Right kidney (tissue), 1 donor: ENCODE measurements at regions not wholly inside any gene's neighbourhood (a gene's known extent, or its start where the extent isn't known, plus 50 kb on each side); places are given as distances from the start of the nearest gene placed in this dataset.
A peak's percentile ranks its signal among the peaks of the same experiment; 100 is the strongest.

Experiments used
- DNase-seq: peaks from one replicate; pipeline ENCODE4 v3.0.0-alpha.2; 2016

DNA sequence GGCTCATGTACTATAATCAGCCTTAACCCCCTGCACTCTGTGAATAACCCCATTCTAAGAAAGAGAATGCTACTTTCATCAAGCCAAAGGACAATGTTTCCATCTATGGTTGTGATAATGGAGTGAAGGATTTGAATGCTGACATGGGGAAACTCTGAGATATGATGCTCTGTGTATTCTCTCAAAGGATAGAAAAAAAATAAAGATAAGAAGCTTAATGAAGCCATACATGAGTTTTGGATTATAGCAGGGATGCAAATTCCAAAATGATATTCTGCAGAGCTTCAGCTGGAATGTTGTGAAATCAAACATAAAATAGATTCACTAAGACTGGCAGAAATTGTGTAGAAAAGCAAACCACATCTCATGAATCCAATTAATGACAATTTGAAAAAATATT lies 1074.1 kb downstream of the XPNPEP1 start:
- DNase-seq = no peak

DNA sequence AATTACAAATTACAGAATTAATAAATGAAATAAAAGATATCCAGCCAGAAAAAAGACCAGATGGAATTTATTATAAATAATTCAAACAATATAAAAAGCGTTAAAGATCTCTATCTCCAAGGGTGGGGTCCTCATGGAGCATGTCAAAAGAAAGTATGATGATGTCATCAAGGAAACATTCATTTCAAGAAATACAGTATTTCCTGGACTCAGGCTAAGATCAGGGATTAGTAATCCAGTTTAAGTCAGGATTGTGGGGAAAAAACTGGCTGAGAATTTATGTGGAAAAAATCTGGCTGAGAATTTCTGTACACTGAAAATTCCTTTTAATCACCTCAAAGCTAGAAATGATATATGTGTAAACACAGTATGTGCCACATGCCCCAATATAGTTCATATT lies 1075.3 kb downstream of the XPNPEP1 start:
- DNase-seq = no peak

DNA sequence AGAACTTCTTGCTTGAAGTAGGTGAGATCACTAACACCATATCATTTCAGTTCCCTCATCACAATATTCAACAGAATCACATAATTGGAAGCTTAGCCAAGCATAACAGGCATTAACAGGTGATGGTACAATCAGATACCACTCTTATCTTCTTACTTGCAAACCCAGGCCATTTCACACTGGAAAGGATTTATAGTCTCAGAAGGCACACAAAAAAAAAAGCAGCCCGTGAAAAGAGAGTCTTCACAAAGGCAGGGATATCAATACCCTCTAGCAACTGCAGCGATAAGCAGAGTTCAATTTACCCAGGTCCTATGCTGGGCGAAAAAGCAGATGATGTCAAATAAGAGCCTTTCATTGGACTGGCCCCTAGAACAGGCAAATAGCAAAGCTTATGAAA lies 1082.4 kb downstream of the XPNPEP1 start:
- DNase-seq = no peak

DNA sequence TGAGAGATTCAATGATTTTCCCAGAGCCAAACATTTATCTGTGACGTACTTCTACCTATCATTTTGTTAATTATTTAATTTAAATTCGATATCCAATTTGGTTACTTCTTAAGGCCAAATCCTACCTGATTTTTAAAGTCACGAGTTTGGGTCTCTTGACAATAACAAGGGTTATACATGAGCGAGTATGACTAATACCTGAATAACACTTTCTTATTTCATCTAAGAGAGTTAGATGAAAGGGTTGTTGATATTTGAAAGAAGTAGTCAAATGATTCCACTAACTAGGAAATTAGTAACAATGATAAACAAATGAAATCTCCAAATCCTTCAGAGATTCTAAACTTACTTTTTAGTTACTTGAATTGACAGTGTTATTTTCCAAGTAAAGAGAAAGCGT lies 1086.9 kb downstream of the XPNPEP1 start:
- no peak for DNase-seq

DNA sequence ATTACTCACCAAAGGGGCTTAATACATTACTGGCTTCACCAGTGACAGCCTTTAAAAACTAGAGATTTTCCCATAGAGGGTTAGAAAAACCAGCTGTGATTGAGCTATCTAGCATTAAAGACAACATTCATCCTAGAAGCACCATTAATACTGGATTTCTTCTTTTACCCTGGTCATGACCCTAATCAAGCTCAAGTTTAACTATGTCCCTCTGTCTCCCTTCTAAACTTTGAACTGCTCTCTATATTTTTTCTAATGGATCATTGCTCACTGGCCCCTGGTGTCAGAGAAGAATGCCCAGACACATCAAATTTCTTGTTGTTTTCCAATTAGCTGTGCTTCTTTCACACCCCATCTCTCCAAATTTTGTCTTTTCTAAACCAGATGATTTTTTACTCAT lies 1101.3 kb downstream of the XPNPEP1 start:
- peak; percentile 6 for DNase-seq

DNA sequence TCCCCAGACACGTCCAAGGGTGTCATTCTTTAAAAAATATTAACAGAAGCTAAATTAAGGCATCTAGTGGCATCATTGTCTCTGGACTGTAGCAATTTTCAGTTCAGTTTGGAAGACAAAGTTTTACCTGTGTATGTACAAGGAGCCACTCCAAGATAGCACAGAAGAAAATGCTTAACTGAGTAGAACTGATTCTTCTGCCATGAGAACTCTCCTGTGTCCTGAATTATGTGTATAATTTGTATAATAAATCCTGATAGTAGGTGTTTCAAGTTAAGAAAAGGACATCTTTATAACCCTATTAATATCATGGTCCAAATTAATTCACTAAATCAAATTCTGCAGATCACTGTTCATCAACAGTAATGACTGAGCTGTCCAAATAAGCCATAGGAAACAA lies 1104.0 kb downstream of the XPNPEP1 start:
- DNase-seq = no peak

GRCh38 chr10:108817584-108817983 lies 1105.7 kb downstream of the XPNPEP1 start:
- no peak for DNase-seq

DNA sequence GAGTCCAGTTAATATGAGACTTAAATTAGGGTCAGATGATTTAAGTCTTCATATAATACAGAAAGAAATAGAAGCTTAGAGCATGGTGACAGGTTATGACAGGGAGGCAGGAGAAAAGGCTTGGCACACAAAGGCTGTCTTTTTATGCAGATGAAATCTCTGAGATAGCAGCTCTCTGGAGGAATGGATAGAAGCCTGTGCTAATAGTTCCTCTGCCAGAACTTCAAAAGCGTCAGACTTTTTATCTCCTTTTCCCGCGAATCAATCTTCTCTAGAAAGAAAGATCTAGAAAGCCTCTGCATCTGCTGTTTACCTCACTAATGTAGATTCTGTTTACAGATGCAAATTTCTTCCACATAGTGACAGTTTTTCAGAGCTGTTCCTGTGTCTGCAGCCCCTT lies 1106.2 kb downstream of the XPNPEP1 start:
- DNase-seq = no peak

DNA sequence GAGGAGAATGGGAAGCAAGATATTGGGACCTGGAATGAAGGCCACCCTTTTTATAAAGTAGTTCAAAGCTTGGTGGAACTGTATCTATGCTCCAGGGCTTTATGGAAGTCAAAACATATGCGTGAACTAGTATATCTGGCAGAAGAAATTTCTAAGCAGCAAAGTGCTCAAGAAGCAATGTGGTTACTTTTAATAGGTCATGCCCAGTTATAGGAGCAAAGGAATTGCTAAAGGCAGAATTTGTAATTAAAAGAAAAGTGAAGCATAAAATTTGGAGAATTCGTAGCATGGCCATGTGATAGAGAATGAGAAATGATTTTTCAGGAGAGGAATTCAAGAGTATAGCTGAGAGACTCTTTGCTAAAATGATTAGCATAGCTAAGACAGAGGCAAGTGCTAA lies 1110.4 kb downstream of the XPNPEP1 start:
- no peak for DNase-seq

DNA sequence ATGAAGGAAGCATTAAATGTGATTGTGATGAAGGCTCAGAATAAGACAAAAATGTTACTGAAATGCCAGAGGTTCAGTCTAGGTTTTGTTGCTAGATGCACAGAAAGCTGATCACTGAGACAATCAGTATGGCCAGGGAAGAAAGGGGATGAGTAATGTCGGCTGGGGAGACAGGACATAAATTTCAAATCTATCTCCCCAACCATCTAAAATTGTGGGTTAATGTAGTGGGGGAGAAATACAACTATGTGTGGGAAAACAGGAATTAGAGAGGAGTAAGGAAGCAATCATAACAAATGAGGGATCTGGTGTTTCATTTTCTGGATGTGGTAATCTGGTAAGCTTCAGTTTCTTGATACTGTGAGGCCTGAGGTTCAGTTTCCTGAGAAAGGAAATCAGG lies 1111.0 kb downstream of the XPNPEP1 start:
- DNase-seq = no peak

- DNase-seq = no peak
These were observed 1115.1 kb downstream of the XPNPEP1 start for GRCh38 chr10:108808228-108808627.

- no peak for DNase-seq
These were observed 1121.4 kb downstream of the XPNPEP1 start for GRCh38 chr10:108801775-108802517.

DNA sequence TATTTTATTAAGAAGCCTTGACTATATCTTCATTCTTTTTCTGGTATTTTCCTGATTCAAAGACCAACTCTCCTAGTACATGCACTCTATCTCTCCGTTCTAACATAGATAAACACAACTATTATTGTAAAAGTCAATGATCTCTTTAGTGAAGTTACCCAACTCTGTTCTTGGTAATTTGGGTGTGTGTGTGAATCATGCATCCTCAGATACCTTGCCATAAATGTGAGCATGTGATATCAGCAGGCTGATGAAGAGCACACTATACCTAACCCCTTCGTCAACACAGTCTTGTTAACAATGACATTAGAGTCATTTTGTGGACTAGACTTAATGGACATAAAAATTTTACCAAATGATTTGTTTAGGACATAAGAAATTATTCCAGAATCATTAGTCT lies 1122.1 kb downstream of the XPNPEP1 start:
- no peak for DNase-seq

DNA sequence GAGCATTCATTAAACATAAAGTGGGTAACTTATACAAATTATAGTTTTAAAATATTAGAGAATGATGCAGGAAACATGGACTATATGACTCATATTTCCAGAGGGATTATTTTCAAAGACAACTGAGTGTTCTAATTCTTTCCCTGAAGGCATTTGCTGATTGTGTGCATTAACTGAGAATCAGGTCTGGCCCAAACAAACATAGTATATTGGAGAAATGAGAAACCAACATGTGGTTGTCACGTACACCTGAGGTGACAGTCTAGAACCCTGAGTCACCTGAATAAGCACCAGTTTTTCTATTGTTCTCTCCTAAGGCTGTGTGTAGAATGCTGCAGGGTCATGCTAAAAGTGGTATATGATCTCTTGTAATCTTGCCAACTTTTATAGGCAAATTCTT lies 1125.7 kb downstream of the XPNPEP1 start:
- DNase-seq = no peak

- no peak for DNase-seq
These were observed 1131.4 kb downstream of the XPNPEP1 start for GRCh38 chr10:108791794-108792474.

DNA sequence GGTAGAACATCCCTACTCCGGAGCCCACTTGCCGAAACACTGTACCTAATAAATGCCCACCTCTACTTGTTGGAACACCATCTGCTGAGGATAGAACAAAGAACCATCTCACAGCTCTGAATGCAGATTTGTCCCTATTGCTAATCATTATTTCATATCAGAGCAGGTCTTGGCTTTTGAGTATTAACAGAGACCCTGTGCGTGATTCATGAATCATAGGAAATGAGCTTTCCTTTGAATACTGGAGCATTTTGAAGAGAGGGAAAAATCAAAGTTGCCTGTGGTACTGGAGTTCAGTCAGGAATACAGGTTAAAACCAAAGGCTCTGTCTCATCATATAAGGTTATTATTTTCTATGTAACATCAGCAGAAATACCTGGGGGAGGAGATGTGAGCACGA lies 1132.3 kb downstream of the XPNPEP1 start:
- no peak for DNase-seq

DNA sequence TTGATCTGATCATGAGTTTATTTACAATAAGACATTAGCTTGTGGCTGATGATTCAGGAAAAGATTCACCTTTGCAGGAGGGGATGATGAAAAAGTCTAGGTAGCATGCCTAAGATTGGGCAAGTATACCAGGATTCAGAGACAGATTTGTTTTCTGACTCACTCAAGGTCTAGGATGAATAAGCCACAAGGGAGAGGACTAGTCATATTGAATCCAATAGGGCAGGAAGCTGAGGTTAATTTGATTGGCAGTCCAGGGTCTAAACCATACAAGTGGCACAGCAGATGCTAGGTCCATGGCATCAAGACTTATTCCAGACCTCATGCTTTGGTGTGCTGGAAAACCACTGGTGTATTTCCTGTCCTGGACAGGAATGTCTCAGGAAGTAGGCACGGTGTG lies 1133.4 kb downstream of the XPNPEP1 start:
- DNase-seq = no peak

DNA sequence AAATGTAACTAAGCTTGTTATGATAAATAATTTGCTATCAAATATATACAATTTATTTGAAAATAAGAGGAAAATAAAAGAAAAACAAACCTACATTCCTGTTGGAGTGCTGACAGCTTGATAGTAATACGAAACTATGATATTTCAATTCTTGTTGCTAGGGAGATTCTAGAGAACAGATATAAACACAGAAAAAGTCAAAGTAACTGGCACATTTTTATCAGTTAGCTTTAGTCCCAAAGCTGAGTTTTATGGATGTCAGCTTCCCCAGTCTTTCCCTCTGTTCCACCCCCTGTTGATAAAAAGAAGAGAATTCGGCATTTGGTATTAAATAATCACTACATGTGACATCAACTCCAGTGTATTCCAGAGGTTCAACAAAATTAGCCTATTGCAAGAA lies 1134.0 kb downstream of the XPNPEP1 start:
- DNase-seq = no peak

DNA sequence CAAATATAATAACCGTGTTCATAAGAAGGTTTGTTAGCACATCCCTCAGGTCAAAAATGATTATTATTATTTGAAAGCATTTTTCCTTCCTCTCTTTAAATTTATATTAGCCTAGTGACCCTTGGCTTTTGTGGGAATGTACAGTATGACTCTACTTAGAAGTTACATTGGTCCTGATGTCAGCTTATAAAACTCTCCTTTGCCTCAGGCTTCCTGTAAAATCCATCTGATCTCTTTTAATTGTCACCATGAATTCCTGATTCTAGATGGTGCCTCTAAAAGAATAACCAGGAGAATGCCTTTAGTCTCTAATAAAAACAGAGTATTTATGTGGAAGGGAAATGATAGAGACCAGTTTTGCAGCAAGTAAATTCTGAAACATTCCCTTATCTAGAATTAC lies 1134.4 kb downstream of the XPNPEP1 start:
- DNase-seq = no peak

- DNase-seq = no peak
These were observed 1135.4 kb downstream of the XPNPEP1 start for GRCh38 chr10:108787932-108788331.

- no peak for DNase-seq
These were observed 1138.3 kb downstream of the XPNPEP1 start for GRCh38 chr10:108785011-108785410.

DNA sequence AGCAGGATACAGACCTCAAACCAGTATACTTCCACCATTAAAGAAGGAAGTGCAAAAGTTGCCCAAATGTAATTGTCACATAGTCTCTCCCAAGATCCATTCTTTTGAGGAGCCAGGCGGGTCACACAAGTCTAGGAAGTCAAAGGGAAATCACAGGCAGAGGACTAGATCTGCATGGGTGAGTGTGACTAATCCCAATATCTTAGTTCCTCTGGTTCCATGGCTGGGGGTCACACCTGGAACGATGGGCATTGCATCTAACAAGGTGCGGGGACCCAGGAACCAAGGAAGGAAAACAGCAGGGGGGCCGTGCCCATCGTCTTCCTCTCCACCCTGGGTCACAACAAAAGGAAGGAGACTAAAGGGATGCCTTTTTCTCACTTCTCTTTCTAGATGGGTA lies 1138.8 kb downstream of the XPNPEP1 start:
- no peak for DNase-seq

DNA sequence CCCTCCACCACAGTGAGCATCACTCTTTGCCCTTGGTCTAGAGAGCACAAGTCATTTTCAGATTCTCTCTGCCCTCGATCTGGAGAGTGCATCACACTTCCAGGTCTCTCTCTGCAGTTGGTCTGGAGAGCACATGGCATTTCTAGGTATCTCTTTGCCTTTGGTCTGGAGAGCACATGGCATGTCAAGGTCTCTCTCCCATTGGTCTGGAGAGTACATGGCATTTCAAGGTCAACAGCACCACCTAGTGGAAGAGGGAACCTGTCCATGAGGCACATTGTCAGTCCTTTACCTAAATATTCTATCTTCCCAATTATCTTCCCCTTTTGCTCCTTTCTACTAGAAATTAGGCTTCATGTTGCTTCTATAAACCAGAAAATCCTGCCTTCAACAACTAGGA lies 1139.4 kb downstream of the XPNPEP1 start:
- no peak for DNase-seq

DNA sequence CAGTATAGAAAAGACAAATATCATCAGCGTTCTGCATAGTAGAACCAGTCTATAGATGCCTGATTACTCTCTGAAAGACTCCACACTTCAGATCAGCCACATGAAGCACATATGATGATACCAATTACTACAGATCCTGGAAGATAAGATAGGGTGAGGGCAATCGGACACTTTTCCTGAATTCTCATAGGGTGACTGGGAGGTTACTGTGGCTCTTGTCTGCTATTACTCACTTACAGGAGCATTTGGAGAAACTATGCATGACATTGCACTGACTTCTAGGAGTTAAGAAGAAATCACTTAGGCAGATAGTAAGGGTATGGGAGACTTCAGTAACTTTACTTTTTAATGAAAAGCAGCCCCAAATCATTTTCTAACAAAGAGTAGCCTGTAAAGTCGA lies 1140.9 kb downstream of the XPNPEP1 start:
- no peak for DNase-seq
